ENCODE measurements at regions not wholly inside any gene's neighbourhood (a gene's known extent, or its start where the extent isn't known, plus 50 kb on each side); places are given as distances from the start of the nearest gene placed in this dataset.
"Not testable (repeated sequence)": the region's sequence is repeated elsewhere in the genome, so short reads cannot be mapped to it uniquely, and the experiment has no call there.

GRCh38 chr2:235105821-235106359, 154.1 kb downstream of the SH3BP4 start:
- DNase-seq: no peak

- DNase-seq: peak; percentile 30
These were observed 155.2 kb downstream of the SH3BP4 start for GRCh38 chr2:235106874-235107639.

- DNase-seq: no peak
These were observed 155.8 kb downstream of the SH3BP4 start for GRCh38 chr2:235107640-235107951.

- DNase-seq: not testable (repeated sequence)
These were observed 157.7 kb downstream of the SH3BP4 start for GRCh38 chr2:235109561-235109960.

- DNase-seq: no peak
These were observed 160.5 kb downstream of the SH3BP4 start for GRCh38 chr2:235112365-235112764.

- DNase-seq: no peak
These were observed 162.0 kb downstream of the SH3BP4 start for GRCh38 chr2:235113854-235114253.

- DNase-seq: no peak
These were observed 162.5 kb downstream of the SH3BP4 start for GRCh38 chr2:235114286-235114685.

GRCh38 chr2:235115521-235115920, 163.7 kb downstream of the SH3BP4 start:
- DNase-seq: no peak

- no peak for DNase-seq
These were observed 165.2 kb downstream of the SH3BP4 start for GRCh38 chr2:235116885-235117492.

- no peak for DNase-seq
These were observed 175.0 kb downstream of the SH3BP4 start for GRCh38 chr2:235126768-235127167.

GRCh38 chr2:235127931-235128330, 176.1 kb downstream of the SH3BP4 start:
- DNase-seq: no peak

- no peak for DNase-seq
These were observed 178.0 kb downstream of the SH3BP4 start for GRCh38 chr2:235129850-235130249.

GRCh38 chr2:235131334-235132305, 179.8 kb downstream of the SH3BP4 start:
- DNase-seq: no peak

- no peak for DNase-seq
These were observed 180.8 kb downstream of the SH3BP4 start for GRCh38 chr2:235132651-235133050.

GRCh38 chr2:235133837-235134236, 182.0 kb downstream of the SH3BP4 start:
- DNase-seq: no peak

GRCh38 chr2:235134420-235134819, 182.6 kb downstream of the SH3BP4 start:
- no peak for DNase-seq

GRCh38 chr2:235135195-235135965, 183.6 kb downstream of the SH3BP4 start:
- DNase-seq: no peak

GRCh38 chr2:235135990-235136561, 184.3 kb downstream of the SH3BP4 start:
- peak; percentile 71 for DNase-seq

GRCh38 chr2:235138339-235138738, 186.5 kb downstream of the SH3BP4 start:
- DNase-seq: no peak

- no peak for DNase-seq
These were observed 188.4 kb downstream of the SH3BP4 start for GRCh38 chr2:235139956-235140800.

GRCh38 chr2:235140801-235141081, 188.9 kb downstream of the SH3BP4 start:
- DNase-seq: no peak
